Hepatocyte (in vitro differentiated cells): ENCODE measurements at regions not wholly inside any gene's neighbourhood (a gene's known extent, or its start where the extent isn't known, plus 50 kb on each side); places are given as distances from the start of the nearest gene placed in this dataset.
A peak's percentile ranks its signal among the peaks of the same experiment; 100 is the strongest.

Source experiments
- CTCF ChIP-seq: fragments of 200-600 bp; sonication (generic); IDR thresholded peaks from 2 replicates; pipeline ENCODE4 v1.5.1; 2016; ENCODE audit warnings: antibody characterized with exemption, mild to moderate bottlenecking; ENCODE audit not compliant: poor library complexity
- EZH2 ChIP-seq: fragments of 200-600 bp; sonication (generic); IDR thresholded peaks from 2 replicates; pipeline ENCODE4 v1.6.1; 2016; ENCODE audit warnings: antibody characterized with exemption, mild to moderate bottlenecking, borderline replicate concordance
- EZH2phosphoT487 ChIP-seq: fragments of 200-600 bp; sonication (generic); IDR thresholded peaks from one replicate; pipeline ENCODE4 v1.6.1; 2018; ENCODE audit warnings: antibody characterized with exemption, mild to moderate bottlenecking, low read depth, moderate library complexity; ENCODE audit not compliant: unreplicated experiment, severe bottlenecking

DNA sequence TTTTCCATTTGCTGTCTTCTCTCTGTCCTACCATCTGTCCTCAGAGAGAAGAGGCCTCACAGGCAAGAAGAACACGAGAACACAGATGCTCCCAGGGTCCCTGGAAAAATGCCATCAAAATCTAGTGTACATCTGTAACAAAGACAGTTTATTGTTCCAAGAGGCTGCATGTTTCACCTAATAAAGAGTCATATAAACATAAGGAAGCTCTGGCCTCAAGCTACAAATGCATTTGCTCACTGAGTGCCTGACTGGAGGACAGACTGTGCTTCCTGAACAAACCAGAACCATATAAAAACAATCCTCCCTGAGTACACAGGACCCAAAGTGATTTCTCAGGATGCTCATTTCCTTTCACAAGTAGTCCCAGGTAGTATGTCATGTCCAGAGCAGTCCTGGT, 76.3 kb upstream of the SLC44A3 start:
- TF ChIP-seq CTCF (no peak), EZH2 (no peak), EZH2phosphoT487 (peak; percentile 87)
